CD4-positive, alpha-beta T cell treated with Interferon alpha-2 for 1 hour (primary cell): ENCODE measurements at regions not wholly inside any gene's neighbourhood (a gene's known extent, or its start where the extent isn't known, plus 50 kb on each side); places are given as distances from the start of the nearest gene placed in this dataset.

Experiments
- DNase-seq, 2 donors: peaks; one replicate each; pipeline ENCODE4 v3.0.0-alpha.2; 2020 to 2022

GRCh38 chr20:11267131-11267761, 593.4 kb upstream of the JAG1 start:
- no peak for DNase-seq

- DNase-seq, result no peak
Measured at GRCh38 chr20:11267762-11268335, 594.0 kb upstream of the JAG1 start.

- DNase-seq, result no peak
Measured at GRCh38 chr20:11270566-11270965, 596.8 kb upstream of the JAG1 start.

- DNase-seq, result no peak
Measured at GRCh38 chr20:11271319-11271718, 597.5 kb upstream of the JAG1 start.

GRCh38 chr20:11271920-11272594, 598.3 kb upstream of the JAG1 start:
- no peak for DNase-seq

GRCh38 chr20:11274141-11274594, 600.4 kb upstream of the JAG1 start:
- no peak for DNase-seq

GRCh38 chr20:11275740-11276139, 601.9 kb upstream of the JAG1 start:
- no peak for DNase-seq

GRCh38 chr20:11277170-11277569, 603.4 kb upstream of the JAG1 start:
- DNase-seq, result no peak

- DNase-seq, result no peak
Measured at GRCh38 chr20:11277858-11278257, 604.1 kb upstream of the JAG1 start.

GRCh38 chr20:11278461-11278860, 604.7 kb upstream of the JAG1 start:
- DNase-seq, result no peak

GRCh38 chr20:11281240-11281639, 607.4 kb upstream of the JAG1 start:
- no peak for DNase-seq

GRCh38 chr20:11281768-11282167, 608.0 kb upstream of the JAG1 start:
- DNase-seq, result no peak

- no peak for DNase-seq
Measured at GRCh38 chr20:11287126-11287525, 613.3 kb upstream of the JAG1 start.

- no peak for DNase-seq
Measured at GRCh38 chr20:11296221-11296620, 621.5 kb upstream of the BTBD3 start.

- no peak for DNase-seq
Measured at GRCh38 chr20:11296951-11297350, 620.7 kb upstream of the BTBD3 start.

GRCh38 chr20:11301699-11302098, 616.0 kb upstream of the BTBD3 start:
- no peak for DNase-seq

GRCh38 chr20:11302436-11302835, 615.3 kb upstream of the BTBD3 start:
- DNase-seq, result no peak

GRCh38 chr20:11304795-11305194, 612.9 kb upstream of the BTBD3 start:
- no peak for DNase-seq

GRCh38 chr20:11305406-11305805, 612.3 kb upstream of the BTBD3 start:
- DNase-seq, result no peak

- no peak for DNase-seq
Measured at GRCh38 chr20:11311659-11312224, 606.0 kb upstream of the BTBD3 start.

GRCh38 chr20:11315525-11315924, 602.2 kb upstream of the BTBD3 start:
- no peak for DNase-seq

- DNase-seq, result no peak
Measured at GRCh38 chr20:11316244-11316643, 601.4 kb upstream of the BTBD3 start.

GRCh38 chr20:11320033-11320432, 597.7 kb upstream of the BTBD3 start:
- no peak for DNase-seq

- DNase-seq, result no peak
Measured at GRCh38 chr20:11323816-11324215, 593.9 kb upstream of the BTBD3 start.
